ENCODE measurements at regions not wholly inside any gene's neighbourhood (a gene's known extent, or its start where the extent isn't known, plus 50 kb on each side); places are given as distances from the start of the nearest gene placed in this dataset.

DNA sequence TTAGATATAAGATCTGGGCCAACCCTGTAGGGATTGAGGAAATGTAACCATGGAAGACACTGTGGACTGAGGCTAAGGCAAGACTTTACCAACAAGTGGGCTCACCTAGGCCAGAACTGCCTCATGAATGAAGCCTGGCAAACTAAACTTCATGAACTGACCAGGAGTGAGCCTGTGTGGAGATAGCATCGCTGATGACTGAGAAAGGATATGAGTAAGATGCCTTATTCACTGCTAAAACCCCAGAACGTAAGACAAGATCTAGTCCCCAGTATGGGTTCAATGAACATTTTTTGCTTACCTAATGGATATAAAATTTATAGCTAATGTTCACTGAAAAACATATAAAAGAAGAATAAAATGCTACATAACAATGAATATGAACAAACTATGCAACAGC lies 399.8 kb downstream of the SATB2 start:
- Histone ChIP-seq H3K4me3 (ENCODE audit: low read depth in 1 of 3, low read length in 3 of 3) (no peak overlapping the region), H3K27ac (ENCODE audit: low read depth in 1 of 2, low read length in 2 of 2) (no peak overlapping the region), H3K36me3 (ENCODE audit: control insufficient read depth in 4 of 4, insufficient read depth in 3 of 4, low read depth in 1 of 4, low read length in 3 of 4) (no peaks in the 10 kb centered on the region), H3K9me3 (ENCODE audit: control insufficient read depth in 4 of 4, low read length in 3 of 4) (no peaks in the 10 kb centered on the region), H3K9ac (ENCODE audit: low read depth in 1 of 2, low read length in 2 of 2) (no peak overlapping the region), H3K4me1 (ENCODE audit: control insufficient read depth in 4 of 4, insufficient read depth in 4 of 4, low read length in 3 of 4) (no peaks in the 10 kb centered on the region), H3K27me3 (ENCODE audit: control insufficient read depth in 4 of 4, insufficient read depth in 4 of 4, low read length in 3 of 4) (peaks cover 0 to 2% (median 0%) of the 10 kb centered on the region in 4 donors)
- TF ChIP-seq EGR1 (IDR thresholded peaks at IDR 0.05; ENCODE audit: low read depth in 2 of 2) = no peak
- no peak for TF ChIP-seq ATF3 (IDR thresholded peaks at IDR 0.05)
- TF ChIP-seq HNF4A (conservative IDR thresholded peaks at IDR 0.05) = no peak
- TF ChIP-seq, protein P1, sequence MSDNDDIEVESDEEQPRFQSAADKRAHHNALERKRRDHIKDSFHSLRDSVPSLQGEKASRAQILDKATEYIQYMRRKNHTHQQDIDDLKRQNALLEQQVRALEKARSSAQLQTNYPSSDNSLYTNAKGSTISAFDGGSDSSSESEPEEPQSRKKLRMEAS (IDR thresholded peaks at IDR 0.05) = no peak
- TF ChIP-seq JUND (IDR thresholded peaks at IDR 0.05) = no peak
- TF ChIP-seq RAD21 (IDR thresholded peaks at IDR 0.05) = no peak
- TF ChIP-seq NR2F2 (IDR thresholded peaks at IDR 0.05) = no peak
- no peak for TF ChIP-seq TAF1 (conservative IDR thresholded peaks at IDR 0.05)
- TF ChIP-seq CTCF (IDR thresholded peaks at IDR 0.05; ENCODE audit: low read depth, low read length, missing input control) = no peak
- TF ChIP-seq FOXA1 (IDR thresholded peaks at IDR 0.05) = no peak
- no peak for DNase-seq (ENCODE audit: low spot score)
- WGBS = 81% methylated on average over 2 of the region's 2 CpGs

- no peak overlapping the region for H3K27ac ChIP-seq (ENCODE audit: low read depth in 1 of 2, low read length in 2 of 2)
- H3K4me1 ChIP-seq (ENCODE audit: control insufficient read depth in 4 of 4, insufficient read depth in 4 of 4, low read length in 3 of 4) = no peaks in the 10 kb centered on the region
- no peaks in the 10 kb centered on the region for H3K9me3 ChIP-seq (ENCODE audit: control insufficient read depth in 4 of 4, low read length in 3 of 4)
- no peak overlapping the region for H3K4me3 ChIP-seq (ENCODE audit: low read depth in 1 of 3, low read length in 3 of 3)
- no peaks in the 10 kb centered on the region for H3K27me3 ChIP-seq (ENCODE audit: control insufficient read depth in 4 of 4, insufficient read depth in 4 of 4, low read length in 3 of 4)
- TF ChIP-seq, protein P1 (IDR thresholded peaks at IDR 0.05) = no peak
- TF ChIP-seq RAD21 (IDR thresholded peaks at IDR 0.05) = no peak
- no peak for TF ChIP-seq EGR1 (IDR thresholded peaks at IDR 0.05; ENCODE audit: low read depth in 2 of 2)
- TF ChIP-seq HNF4A (conservative IDR thresholded peaks at IDR 0.05) = no peak
- no peak for TF ChIP-seq REST (IDR thresholded peaks at IDR 0.05)
- no peak for TF ChIP-seq NR2F2 (IDR thresholded peaks at IDR 0.05)
- no peak for TF ChIP-seq SP1 (IDR thresholded peaks at IDR 0.05)
- TF ChIP-seq TAF1 (conservative IDR thresholded peaks at IDR 0.05) = no peak
- TF ChIP-seq HNF4G (IDR thresholded peaks at IDR 0.05) = no peak
- no peak for TF ChIP-seq YY1 (IDR thresholded peaks at IDR 0.05)
- no peak for TF ChIP-seq CTCF (IDR thresholded peaks at IDR 0.05; ENCODE audit: low read depth, low read length, missing input control)
- TF ChIP-seq FOXA2 (IDR thresholded peaks at IDR 0.05) = no peak
- no peak for TF ChIP-seq GABPA (IDR thresholded peaks at IDR 0.05 in 1 of 2, conservative IDR thresholded peaks at IDR 0.05 in 1 of 2)
- TF ChIP-seq RXRA (IDR thresholded peaks at IDR 0.05) = no peak
- TF ChIP-seq JUND (IDR thresholded peaks at IDR 0.05) = no peak
- WGBS = 42% methylated on average over 2 of the region's 2 CpGs
- no peak for DNase-seq (ENCODE audit: low spot score)
- H3K9ac ChIP-seq (ENCODE audit: low read depth in 1 of 2, low read length in 2 of 2) = no peak overlapping the region
- no peaks in the 10 kb centered on the region for H3K36me3 ChIP-seq (ENCODE audit: control insufficient read depth in 4 of 4, insufficient read depth in 3 of 4, low read depth in 1 of 4, low read length in 3 of 4)
These were observed 402.4 kb downstream of the SATB2 start for GRCh38 chr2:199055336-199055735.

Data from liver (tissue), 8 donors.